ENCODE measurements at regions not wholly inside any gene's neighbourhood (a gene's known extent, or its start where the extent isn't known, plus 50 kb on each side); places are given as distances from the start of the nearest gene placed in this dataset.

DNA sequence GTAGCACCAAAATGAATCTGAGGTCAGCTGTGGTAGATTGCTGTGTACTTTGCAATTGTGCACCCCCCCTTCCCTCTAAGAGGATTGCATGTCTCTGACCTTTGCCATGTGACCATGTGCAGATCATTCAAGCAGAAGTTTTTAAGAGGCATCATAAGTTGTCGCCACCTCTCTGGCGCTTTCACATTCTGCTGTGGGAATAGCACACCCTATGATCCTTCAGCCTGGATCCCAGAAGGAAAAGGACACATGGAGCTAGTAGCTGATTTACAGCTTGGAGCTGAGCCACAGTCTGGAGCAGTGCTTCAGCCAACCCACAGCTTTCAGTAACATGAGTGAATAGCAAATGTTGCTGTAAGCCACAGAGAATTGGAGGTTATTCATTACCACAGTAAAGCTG lies 158.5 kb downstream of the TSEN15 start:
- ChIA-PET POLR2A (ENCODE audit: unreplicated experiment) (no interaction called here), CTCF (interaction anchor here (0.6 kb wide), 1 partner anchor 55 kb away, joined by 6 read pairs; no protein-coding TSS in a partner anchor)
- Histone ChIP-seq H2BK15ac (ENCODE audit: low read depth, low read length) (no peak overlapping the region), H2AK5ac (ENCODE audit: low read depth, low read length) (no peak overlapping the region), H3K14ac (replicated peaks; ENCODE audit: low read depth, low read length) (no peak overlapping the region; the same call in 1 of the 2 replicates), H3K9me1 (ENCODE audit: insufficient read depth, low read length) (peaks cover 3% of the 10 kb centered on the region; the same call in 1 of the 2 replicates), H3K18ac (ENCODE audit: low read depth, low read length) (no peak overlapping the region), H3K9ac (ENCODE audit: low read depth, low read length) (no peak overlapping the region), H3K4me2 (ENCODE audit: low read depth, low read length) (no peak overlapping the region), H3K79me1 (ENCODE audit: low read depth in 1 of 2, low read length in 2 of 2) (no peaks in the 10 kb centered on the region), H3K23ac (ENCODE audit: low read depth, low read length) (no peak overlapping the region), H2AK9ac (replicated peaks; ENCODE audit: low read depth, low read length, poor library complexity) (no peak overlapping the region), H3K4me3 (ENCODE audit: insufficient read depth, low read depth, low read length) (no peak overlapping the region), H3K4ac (ENCODE audit: low read depth, low read length) (no peak overlapping the region), H2BK5ac (ENCODE audit: low read depth, low read length, poor library complexity, severe bottlenecking) (no peak overlapping the region), H3K27me3 (ENCODE audit: control insufficient read depth, insufficient read depth, low read length) (peaks cover 7% of the 10 kb centered on the region), H3K4me1 (ENCODE audit: control insufficient read depth, insufficient read depth, low read length) (peaks cover 5% of the 10 kb centered on the region), H2AFZ (replicated peaks; ENCODE audit: low read length, poor library complexity) (no peak overlapping the region), H3K56ac (ENCODE audit: extremely low read depth, insufficient read depth, low read length) (no peak overlapping the region), H4K5ac (ENCODE audit: low read depth, low read length) (no peak overlapping the region), H4K91ac (ENCODE audit: insufficient read depth, low read depth, low read length) (no peak overlapping the region), H2BK120ac (ENCODE audit: low read depth, low read length) (no peak overlapping the region), H3K36me3 (ENCODE audit: control insufficient read depth, insufficient read depth, low read length) (no peaks in the 10 kb centered on the region), H3K9me3 (ENCODE audit: control insufficient read depth, insufficient read depth, low read length) (no peaks in the 10 kb centered on the region), H3K27ac (ENCODE audit: insufficient read depth, low read length) (no peak overlapping the region), H4K8ac (ENCODE audit: low read depth in 2 of 2, low read length in 2 of 2) (no peak overlapping the region), H2BK20ac (ENCODE audit: low read depth, low read length) (no peak overlapping the region), H4K20me1 (ENCODE audit: insufficient read depth, low read length) (no peaks in the 10 kb centered on the region)
- DNase-seq = peak; percentile 42
- no TSS peak for BruUV-seq (replicated peaks)
- no CpG with 5 or more reads among the region's 2 CpGs for WGBS, 2 experiments (ENCODE audit: extremely low coverage in 2 of 2, insufficient read length in 1 of 2)
- in situ Hi-C loops (cut with MboI; ENCODE audit: low sequenced_read_pairs) (no loop called here), dilution Hi-C loops (cut with HindIII; ENCODE audit: low sequenced_read_pairs, unreplicated experiment) (no loop called here), intact Hi-C loops (cut with micrococcal nuclease) (no loop called here)
- ATAC-seq (ENCODE audit: low read depth) = peak; percentile 21; the same call in 1 of the 2 replicates
- TF ChIP-seq RFX5 (IDR thresholded peaks at IDR 0.05; ENCODE audit: low read depth, low read length) = no peak
- no peak for TF ChIP-seq NFE2L2 (IDR thresholded peaks at IDR 0.05; ENCODE audit: low read depth, low read length)
